OCI-LY1 (cell line): ENCODE measurements at regions not wholly inside any gene's neighbourhood (a gene's known extent, or its start where the extent isn't known, plus 50 kb on each side); places are given as distances from the start of the nearest gene placed in this dataset.

ENCODE experiments used
- H2AFZ ChIP-seq: fragments of 200-600 bp; sonication (generic), shearing (Covaris generic); 2 replicates; pipeline ENCODE4 v1.6.0; 2014; ENCODE audit warnings: antibody characterized with exemption, mild to moderate bottlenecking, low read length
- H3F3A ChIP-seq: fragments of 200-600 bp; sonication (generic), shearing (Covaris generic); 2 replicates; pipeline ENCODE4 v1.6.0; 2014; ENCODE audit warnings: mild to moderate bottlenecking, antibody characterized with exemption, low read length, moderate library complexity; ENCODE audit not compliant: insufficient read depth
- H3K27ac ChIP-seq: fragments of 200-600 bp; sonication (generic); 2 replicates; pipeline ENCODE4 v1.5.1; 2014; ENCODE audit warnings: low read length, mixed run types, mild to moderate bottlenecking, low read depth; ENCODE audit not compliant: poor library complexity, severe bottlenecking
- H3K27me3 ChIP-seq: fragments of 200-600 bp; sonication (generic); 2 replicates; pipeline ENCODE4 v1.6.0; 2014; ENCODE audit warnings: antibody characterized with exemption, mild to moderate bottlenecking, low read length, moderate library complexity; ENCODE audit not compliant: insufficient read depth
- H3K36me3 ChIP-seq: fragments of 200-600 bp; sonication (generic); 2 replicates; pipeline ENCODE4 v1.6.1; 2014; ENCODE audit warnings: mild to moderate bottlenecking, antibody characterized with exemption, low read length, moderate library complexity, mixed read lengths; ENCODE audit not compliant: insufficient read depth
- H3K4me1 ChIP-seq: fragments of 200-600 bp; sonication (generic); 2 replicates; pipeline ENCODE4 v1.5.1; 2014; ENCODE audit warnings: mild to moderate bottlenecking, low read length, moderate library complexity; ENCODE audit not compliant: insufficient read depth, severe bottlenecking
- H3K4me2 ChIP-seq: fragments of 200-600 bp; sonication (generic), shearing (Covaris generic); 2 replicates; pipeline ENCODE4 v1.6.1; 2014; ENCODE audit warnings: low read length
- H3K4me3 ChIP-seq: fragments of 200-600 bp; sonication (generic); 2 replicates; pipeline ENCODE4 v1.5.1; 2014; ENCODE audit warnings: low read length, low read depth, mild to moderate bottlenecking, mixed read lengths; ENCODE audit not compliant: poor library complexity, severe bottlenecking
- H3K79me2 ChIP-seq: fragments of 200-600 bp; shearing (Covaris generic); 2 replicates; pipeline ENCODE4 v1.6.1; 2016; ENCODE audit warnings: mixed run types, low read length, mixed read lengths; ENCODE audit not compliant: insufficient read depth
- H3K9ac ChIP-seq: fragments of 200-600 bp; sonication (generic), shearing (Covaris generic); 2 replicates; pipeline ENCODE4 v1.6.1; 2014; ENCODE audit warnings: mild to moderate bottlenecking, low read length, mixed read lengths
- H3K9me2 ChIP-seq: fragments of 200-600 bp; sonication (generic), shearing (Covaris generic); 2 replicates; pipeline ENCODE4 v1.6.1; 2014; ENCODE audit warnings: low read depth, mild to moderate bottlenecking, low read length, mixed read lengths
- H3K9me3 ChIP-seq: fragments of 200-600 bp; shearing (Covaris generic); 2 replicates; pipeline ENCODE4 v1.6.1; 2014; ENCODE audit warnings: low read length, mixed read lengths
- H4K20me1 ChIP-seq: fragments of 200-600 bp; sonication (generic), shearing (Covaris generic); 2 replicates; pipeline ENCODE4 v1.6.0; 2016; ENCODE audit warnings: mild to moderate bottlenecking, low read length; ENCODE audit not compliant: insufficient read depth
- CTCF ChIP-seq: fragments of 200-600 bp; sonication (generic), shearing (Covaris generic); IDR thresholded peaks from 2 replicates; pipeline ENCODE4 v1.5.1; 2017; ENCODE audit warnings: mild to moderate bottlenecking, antibody characterized with exemption, low read length, moderate library complexity, mixed read lengths
- EZH2 ChIP-seq: fragments of 200-600 bp; sonication (generic), shearing (Covaris generic); IDR thresholded peaks from 2 replicates; pipeline ENCODE4 v1.8.0; 2017; ENCODE audit warnings: borderline replicate concordance, mixed run types, mild to moderate bottlenecking, antibody characterized with exemption, low read length, moderate library complexity, mixed read lengths

GRCh38 chr5:159655757-159656409 lies 260.4 kb upstream of the ADRA1B start:
- H3K9me2 ChIP-seq = no peaks in the 10 kb centered on the region
- H3K9ac ChIP-seq = no peak overlapping the region
- H3K79me2 ChIP-seq = no peaks in the 10 kb centered on the region
- H3K36me3 ChIP-seq = no peaks in the 10 kb centered on the region
- TF ChIP-seq EZH2 (no peak), CTCF (no peak)
- H3F3A ChIP-seq = no peaks in the 10 kb centered on the region
- H3K9me3 ChIP-seq = no peaks in the 10 kb centered on the region
- no peak overlapping the region for H2AFZ ChIP-seq
- no peaks in the 10 kb centered on the region for H3K4me1 ChIP-seq
- no peaks in the 10 kb centered on the region for H4K20me1 ChIP-seq
- H3K27me3 ChIP-seq = no peaks in the 10 kb centered on the region
- H3K27ac ChIP-seq = no peak overlapping the region
- no peak overlapping the region for H3K4me2 ChIP-seq
- no peak overlapping the region for H3K4me3 ChIP-seq

GRCh38 chr5:159657298-159657697 lies 259.0 kb upstream of the ADRA1B start:
- Histone ChIP-seq H3K9me2 (no peaks in the 10 kb centered on the region), H3K36me3 (no peaks in the 10 kb centered on the region), H3K9ac (no peak overlapping the region), H3K79me2 (no peaks in the 10 kb centered on the region), H3K4me2 (no peak overlapping the region), H3K27ac (no peak overlapping the region), H3K4me1 (no peaks in the 10 kb centered on the region), H3K4me3 (no peak overlapping the region), H4K20me1 (no peaks in the 10 kb centered on the region), H3K27me3 (no peaks in the 10 kb centered on the region), H3F3A (no peaks in the 10 kb centered on the region), H2AFZ (no peak overlapping the region), H3K9me3 (no peaks in the 10 kb centered on the region)
- TF ChIP-seq CTCF = no peak
- TF ChIP-seq EZH2 = no peak

- no peaks in the 10 kb centered on the region for H3K36me3 ChIP-seq
- no peak for TF ChIP-seq EZH2
- TF ChIP-seq CTCF = no peak
- H3K27me3 ChIP-seq = no peaks in the 10 kb centered on the region
- no peaks in the 10 kb centered on the region for H3K4me1 ChIP-seq
- H3K9me3 ChIP-seq = no peaks in the 10 kb centered on the region
- no peak overlapping the region for H2AFZ ChIP-seq
- H3K9ac ChIP-seq = no peak overlapping the region
- H3K27ac ChIP-seq = no peak overlapping the region
- no peaks in the 10 kb centered on the region for H3K9me2 ChIP-seq
- H3K4me2 ChIP-seq = no peak overlapping the region
- no peaks in the 10 kb centered on the region for H3F3A ChIP-seq
- H4K20me1 ChIP-seq = no peaks in the 10 kb centered on the region
- H3K4me3 ChIP-seq = no peak overlapping the region
- no peaks in the 10 kb centered on the region for H3K79me2 ChIP-seq
Observed at GRCh38 chr5:159657771-159658170, 258.5 kb upstream of the ADRA1B start.
